ENCODE measurements at regions not wholly inside any gene's neighbourhood (a gene's known extent, or its start where the extent isn't known, plus 50 kb on each side); places are given as distances from the start of the nearest gene placed in this dataset.

GRCh38 chr3:25283613-25284012, 144.4 kb upstream of the RARB start:
- Mint-ChIP-seq H3K4me1 (ENCODE audit: low read depth) (no peaks in the 10 kb centered on the region), H3K27me3 (ENCODE audit: insufficient read depth) (no peaks in the 10 kb centered on the region), H3K36me3 (ENCODE audit: low read depth) (no peaks in the 10 kb centered on the region), H3K27ac (no peak overlapping the region), H3K9me3 (peaks cover 3% of the 10 kb centered on the region), H3K4me3 (no peak overlapping the region)
- no peak for DNase-seq (ENCODE audit: low spot score)
- intact Hi-C loops (cut with micrococcal nuclease), result no loop called here

- Mint-ChIP-seq H3K27me3 (ENCODE audit: insufficient read depth) (no peaks in the 10 kb centered on the region), H3K36me3 (ENCODE audit: low read depth) (no peaks in the 10 kb centered on the region), H3K4me1 (ENCODE audit: low read depth) (no peaks in the 10 kb centered on the region), H3K27ac (no peak overlapping the region), H3K4me3 (no peak overlapping the region), H3K9me3 (peaks cover 3% of the 10 kb centered on the region)
- DNase-seq (ENCODE audit: low spot score), result no peak
- intact Hi-C loops (cut with micrococcal nuclease), result no loop called here
Observed at GRCh38 chr3:25284249-25284648, 143.8 kb upstream of the RARB start.

- H3K27ac Mint-ChIP-seq, result no peak overlapping the region
- intact Hi-C loops (cut with micrococcal nuclease), result no loop called here
- no peaks in the 10 kb centered on the region for H3K27me3 Mint-ChIP-seq (ENCODE audit: insufficient read depth)
- H3K36me3 Mint-ChIP-seq (ENCODE audit: low read depth), result no peaks in the 10 kb centered on the region
- no peaks in the 10 kb centered on the region for H3K4me1 Mint-ChIP-seq (ENCODE audit: low read depth)
- no peak for DNase-seq (ENCODE audit: low spot score)
- H3K9me3 Mint-ChIP-seq, result no peaks in the 10 kb centered on the region
- H3K4me3 Mint-ChIP-seq, result no peak overlapping the region
Observed at GRCh38 chr3:25287291-25287884, 140.7 kb upstream of the RARB start.

GRCh38 chr3:25288413-25288812, 139.7 kb upstream of the RARB start:
- Mint-ChIP-seq H3K9me3 (no peaks in the 10 kb centered on the region), H3K4me1 (ENCODE audit: low read depth) (no peaks in the 10 kb centered on the region), H3K27ac (no peak overlapping the region), H3K4me3 (no peak overlapping the region), H3K27me3 (ENCODE audit: insufficient read depth) (no peaks in the 10 kb centered on the region), H3K36me3 (ENCODE audit: low read depth) (no peaks in the 10 kb centered on the region)
- intact Hi-C loops (cut with micrococcal nuclease), result no loop called here
- DNase-seq (ENCODE audit: low spot score), result no peak

GRCh38 chr3:25289156-25289555, 138.9 kb upstream of the RARB start:
- Mint-ChIP-seq H3K4me3 (no peak overlapping the region), H3K9me3 (no peaks in the 10 kb centered on the region), H3K27ac (no peak overlapping the region), H3K36me3 (ENCODE audit: low read depth) (no peaks in the 10 kb centered on the region), H3K4me1 (ENCODE audit: low read depth) (no peaks in the 10 kb centered on the region), H3K27me3 (ENCODE audit: insufficient read depth) (no peaks in the 10 kb centered on the region)
- intact Hi-C loops (cut with micrococcal nuclease), result no loop called here
- no peak for DNase-seq (ENCODE audit: low spot score)

GRCh38 chr3:25289663-25290062, 138.4 kb upstream of the RARB start:
- H3K4me3 Mint-ChIP-seq, result no peak overlapping the region
- H3K27me3 Mint-ChIP-seq (ENCODE audit: insufficient read depth), result no peaks in the 10 kb centered on the region
- H3K36me3 Mint-ChIP-seq (ENCODE audit: low read depth), result no peaks in the 10 kb centered on the region
- no peak for DNase-seq (ENCODE audit: low spot score)
- intact Hi-C loops (cut with micrococcal nuclease), result no loop called here
- H3K9me3 Mint-ChIP-seq, result no peaks in the 10 kb centered on the region
- no peak overlapping the region for H3K27ac Mint-ChIP-seq
- no peaks in the 10 kb centered on the region for H3K4me1 Mint-ChIP-seq (ENCODE audit: low read depth)

GRCh38 chr3:25291481-25291905, 136.6 kb upstream of the RARB start:
- no peaks in the 10 kb centered on the region for H3K36me3 Mint-ChIP-seq (ENCODE audit: low read depth)
- DNase-seq (ENCODE audit: low spot score), result no peak
- intact Hi-C loops (cut with micrococcal nuclease), result no loop called here
- H3K27me3 Mint-ChIP-seq (ENCODE audit: insufficient read depth), result no peaks in the 10 kb centered on the region
- no peaks in the 10 kb centered on the region for H3K4me1 Mint-ChIP-seq (ENCODE audit: low read depth)
- H3K27ac Mint-ChIP-seq, result no peak overlapping the region
- no peak overlapping the region for H3K4me3 Mint-ChIP-seq
- no peaks in the 10 kb centered on the region for H3K9me3 Mint-ChIP-seq

GRCh38 chr3:25292036-25292435, 136.0 kb upstream of the RARB start:
- Mint-ChIP-seq H3K36me3 (ENCODE audit: low read depth) (no peaks in the 10 kb centered on the region), H3K27ac (no peak overlapping the region), H3K9me3 (no peaks in the 10 kb centered on the region), H3K4me1 (ENCODE audit: low read depth) (no peaks in the 10 kb centered on the region), H3K27me3 (ENCODE audit: insufficient read depth) (no peaks in the 10 kb centered on the region), H3K4me3 (no peak overlapping the region)
- DNase-seq (ENCODE audit: low spot score), result no peak
- intact Hi-C loops (cut with micrococcal nuclease), result no loop called here

- Mint-ChIP-seq H3K36me3 (ENCODE audit: low read depth) (no peaks in the 10 kb centered on the region), H3K4me3 (no peak overlapping the region), H3K9me3 (no peaks in the 10 kb centered on the region), H3K27me3 (ENCODE audit: insufficient read depth) (no peaks in the 10 kb centered on the region), H3K27ac (no peak overlapping the region), H3K4me1 (ENCODE audit: low read depth) (no peaks in the 10 kb centered on the region)
- intact Hi-C loops (cut with micrococcal nuclease), result no loop called here
- no peak for DNase-seq (ENCODE audit: low spot score)
Observed at GRCh38 chr3:25292595-25292994, 135.5 kb upstream of the RARB start.

GRCh38 chr3:25293736-25294135, 134.3 kb upstream of the RARB start:
- no peak overlapping the region for H3K27ac Mint-ChIP-seq
- no peaks in the 10 kb centered on the region for H3K36me3 Mint-ChIP-seq (ENCODE audit: low read depth)
- no peaks in the 10 kb centered on the region for H3K27me3 Mint-ChIP-seq (ENCODE audit: insufficient read depth)
- no peaks in the 10 kb centered on the region for H3K9me3 Mint-ChIP-seq
- no peak overlapping the region for H3K4me3 Mint-ChIP-seq
- H3K4me1 Mint-ChIP-seq (ENCODE audit: low read depth), result no peaks in the 10 kb centered on the region
- intact Hi-C loops (cut with micrococcal nuclease), result no loop called here
- no peak for DNase-seq (ENCODE audit: low spot score)

- Mint-ChIP-seq H3K4me3 (no peak overlapping the region), H3K36me3 (ENCODE audit: low read depth) (no peaks in the 10 kb centered on the region), H3K9me3 (no peaks in the 10 kb centered on the region), H3K27me3 (ENCODE audit: insufficient read depth) (no peaks in the 10 kb centered on the region), H3K4me1 (ENCODE audit: low read depth) (no peaks in the 10 kb centered on the region), H3K27ac (no peak overlapping the region)
- no peak for DNase-seq (ENCODE audit: low spot score)
- intact Hi-C loops (cut with micrococcal nuclease), result no loop called here
Observed at GRCh38 chr3:25294169-25294805, 133.8 kb upstream of the RARB start.

- Mint-ChIP-seq H3K4me1 (ENCODE audit: low read depth) (no peaks in the 10 kb centered on the region), H3K27ac (no peak overlapping the region), H3K36me3 (ENCODE audit: low read depth) (no peaks in the 10 kb centered on the region), H3K4me3 (no peak overlapping the region), H3K27me3 (ENCODE audit: insufficient read depth) (no peaks in the 10 kb centered on the region), H3K9me3 (no peaks in the 10 kb centered on the region)
- intact Hi-C loops (cut with micrococcal nuclease), result no loop called here
- no peak for DNase-seq (ENCODE audit: low spot score)
Observed at GRCh38 chr3:25297667-25298585, 130.1 kb upstream of the RARB start.

- H3K4me3 Mint-ChIP-seq, result no peak overlapping the region
- H3K27me3 Mint-ChIP-seq (ENCODE audit: insufficient read depth), result no peaks in the 10 kb centered on the region
- no peaks in the 10 kb centered on the region for H3K4me1 Mint-ChIP-seq (ENCODE audit: low read depth)
- DNase-seq (ENCODE audit: low spot score), result no peak
- no peak overlapping the region for H3K27ac Mint-ChIP-seq
- no peaks in the 10 kb centered on the region for H3K9me3 Mint-ChIP-seq
- no peaks in the 10 kb centered on the region for H3K36me3 Mint-ChIP-seq (ENCODE audit: low read depth)
- intact Hi-C loops (cut with micrococcal nuclease), result loop anchor here (5.0 kb wide), 1 partner anchor 468 kb away; no protein-coding TSS in a partner anchor
Observed at GRCh38 chr3:25300141-25300540, 127.9 kb upstream of the RARB start.

All from activated T-helper 1 cell treated with anti-CD3 and anti-CD28 coated beads, Interleukin-12 subunit alpha, Interleukin-12 subunit beta, Interleukin-2, Interleukin-4 antibody, amounts not matched to agents 30 ng/mL and 10 ng/mL and 1 ng/mL, durations not matched to agents 14 hours and 24 hours and 36 hours (primary cell).